ENCODE measurements at regions not wholly inside any gene's neighbourhood (a gene's known extent, or its start where the extent isn't known, plus 50 kb on each side); places are given as distances from the start of the nearest gene placed in this dataset.

GRCh38 chr1:117810553-117810952, 118.9 kb downstream of the GDAP2 start:
- TF ChIP-seq EP300 (IDR thresholded peaks at IDR 0.05) (no peak), CTCF (IDR thresholded peaks at IDR 0.05) (no peak), POLR2A (IDR thresholded peaks at IDR 0.05) (no peak), POLR2AphosphoS5 (IDR thresholded peaks at IDR 0.05) (no peak)
- WGBS, 2 donors (ENCODE audit: low coverage in 1 of 2), result 65 to 76% methylated on average over 2 to 3 of the region's 3 CpGs
- H3K4me3 ChIP-seq, result no peak overlapping the region
- no peaks in the 10 kb centered on the region for H3K36me3 ChIP-seq
- H3K27ac ChIP-seq, result no peak overlapping the region
- no peak for ATAC-seq
- no peaks in the 10 kb centered on the region for H3K27me3 ChIP-seq
- peaks cover 0 to 45% (median 0%) of the 10 kb centered on the region in 3 donors for H3K4me1 ChIP-seq
- H3K9me3 ChIP-seq, result no peaks in the 10 kb centered on the region

DNA sequence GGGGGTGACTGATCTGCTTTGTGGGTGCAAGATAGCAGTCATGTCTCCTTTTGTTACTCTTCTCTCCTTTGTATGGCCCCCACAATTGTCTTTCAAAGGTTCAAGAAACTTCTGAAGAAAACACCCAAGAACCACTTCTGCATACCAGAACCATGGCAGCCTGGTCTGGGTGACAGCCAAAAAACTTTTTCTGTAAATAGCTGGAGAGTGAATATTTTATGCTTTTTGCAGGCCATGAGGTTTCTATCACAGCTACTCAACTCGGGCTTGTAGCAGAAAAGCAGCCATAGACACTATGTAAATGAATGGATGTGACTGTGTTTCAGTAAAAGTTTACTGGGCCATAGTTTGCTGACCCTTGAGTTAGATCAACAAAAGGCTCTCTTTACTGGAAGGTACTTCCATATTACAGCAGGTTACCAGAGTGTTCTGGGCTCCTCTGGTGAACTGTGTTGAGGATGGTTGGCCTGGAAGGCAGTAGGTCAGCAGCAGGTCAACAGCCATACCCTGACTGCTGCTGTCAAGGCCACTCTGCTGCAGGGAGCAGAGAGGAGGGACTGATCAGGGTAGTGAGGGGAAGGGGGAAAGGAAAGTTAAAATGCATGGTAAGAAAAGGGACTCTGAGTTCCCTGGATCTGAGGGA, 116.4 kb downstream of the GDAP2 start:
- H3K27me3 ChIP-seq, result no peaks in the 10 kb centered on the region
- no peak for ATAC-seq
- H3K9me3 ChIP-seq, result no peaks in the 10 kb centered on the region
- TF ChIP-seq EP300 (IDR thresholded peaks at IDR 0.05), result no peak
- no peak for TF ChIP-seq CTCF (IDR thresholded peaks at IDR 0.05)
- WGBS, 2 donors (ENCODE audit: low coverage in 1 of 2), result 33% methylated on average over 1 of the region's 1 CpG; no CpG with 5 or more reads in 1 of the 2 donors
- H3K4me3 ChIP-seq, result no peak overlapping the region
- peaks cover 0 to 55% (median 0%) of the 10 kb centered on the region in 3 donors for H3K4me1 ChIP-seq
- H3K36me3 ChIP-seq, result no peaks in the 10 kb centered on the region
- H3K27ac ChIP-seq, result peak overlapping the region in 1 of 4 donors; percentile 5

Small RNA genes lying in the stretch of these regions (small RNA-seq; reads per million reads assigned to genes)
- gene AL390877.1, result 0 reads per million in 4 donors
- gene RF00561, result 0 reads per million in 4 donors

Measured in gastroesophageal sphincter (tissue), 4 donors.